ENCODE measurements at regions not wholly inside any gene's neighbourhood (a gene's known extent, or its start where the extent isn't known, plus 50 kb on each side); places are given as distances from the start of the nearest gene placed in this dataset.
"Not testable (repeated sequence)": the region's sequence is repeated elsewhere in the genome, so short reads cannot be mapped to it uniquely, and the experiment has no call there.

DNA sequence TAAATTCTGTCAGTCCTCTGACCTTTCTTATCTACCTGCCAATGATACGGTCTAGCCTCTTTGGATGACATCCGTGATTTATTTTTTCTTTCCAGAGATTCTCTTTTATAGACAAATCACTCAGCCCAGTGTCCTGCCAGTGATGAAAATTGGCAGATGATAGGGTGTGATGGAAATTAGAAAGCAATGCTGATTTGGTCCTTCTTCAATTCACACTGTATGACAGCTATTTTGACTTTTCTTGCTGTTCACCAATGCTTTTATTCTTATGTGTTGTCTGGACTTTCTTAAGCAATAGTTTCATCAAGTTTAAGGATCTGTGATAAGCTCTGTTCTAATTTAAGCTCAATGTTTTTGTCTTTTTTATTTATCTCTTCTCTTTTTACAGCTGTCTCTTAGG is 63.6 kb upstream of the TPTE start:
- TF ChIP-seq, protein P1, sequence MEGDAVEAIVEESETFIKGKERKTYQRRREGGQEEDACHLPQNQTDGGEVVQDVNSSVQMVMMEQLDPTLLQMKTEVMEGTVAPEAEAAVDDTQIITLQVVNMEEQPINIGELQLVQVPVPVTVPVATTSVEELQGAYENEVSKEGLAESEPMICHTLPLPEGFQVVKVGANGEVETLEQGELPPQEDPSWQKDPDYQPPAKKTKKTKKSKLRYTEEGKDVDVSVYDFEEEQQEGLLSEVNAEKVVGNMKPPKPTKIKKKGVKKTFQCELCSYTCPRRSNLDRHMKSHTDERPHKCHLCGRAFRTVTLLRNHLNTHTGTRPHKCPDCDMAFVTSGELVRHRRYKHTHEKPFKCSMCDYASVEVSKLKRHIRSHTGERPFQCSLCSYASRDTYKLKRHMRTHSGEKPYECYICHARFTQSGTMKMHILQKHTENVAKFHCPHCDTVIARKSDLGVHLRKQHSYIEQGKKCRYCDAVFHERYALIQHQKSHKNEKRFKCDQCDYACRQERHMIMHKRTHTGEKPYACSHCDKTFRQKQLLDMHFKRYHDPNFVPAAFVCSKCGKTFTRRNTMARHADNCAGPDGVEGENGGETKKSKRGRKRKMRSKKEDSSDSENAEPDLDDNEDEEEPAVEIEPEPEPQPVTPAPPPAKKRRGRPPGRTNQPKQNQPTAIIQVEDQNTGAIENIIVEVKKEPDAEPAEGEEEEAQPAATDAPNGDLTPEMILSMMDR (IDR thresholded peaks at IDR 0.05; ENCODE audit: borderline replicate concordance, extremely low read depth, low read length, poor library complexity, severe bottlenecking) = not testable (repeated sequence)
- TF ChIP-seq EZH2 (IDR thresholded peaks at IDR 0.05; ENCODE audit: borderline replicate concordance, low read depth, low read length, severe bottlenecking) = not testable (repeated sequence)
